Endothelial cell of umbilical vein (primary cell): ENCODE measurements at regions not wholly inside any gene's neighbourhood (a gene's known extent, or its start where the extent isn't known, plus 50 kb on each side); places are given as distances from the start of the nearest gene placed in this dataset.

Source experiments
- CTCF ChIP-seq, 2 donors: IDR thresholded peaks; 1 replicate in 1 of 2; 2 replicates in 1 of 2; pipeline ENCODE4 v1.5.1; 2011; ENCODE audit warnings: low read length in 2 of 2, mild to moderate bottlenecking in 2 of 2, moderate library complexity in 2 of 2, control low read depth in 1 of 2, inconsistent platforms in 1 of 2, low read depth in 1 of 2; ENCODE audit not compliant: insufficient read depth in 1 of 2; ENCODE audit errors: extremely low read depth in 1 of 2
- EZH2 ChIP-seq: IDR thresholded peaks from 2 replicates; pipeline ENCODE4 v1.6.1; 2012; ENCODE audit warnings: borderline replicate concordance, low read depth, mild to moderate bottlenecking, moderate library complexity, low read length, inconsistent platforms; ENCODE audit not compliant: severe bottlenecking
- POLR2A ChIP-seq: IDR thresholded peaks from 2 replicates; pipeline ENCODE4 v1.6.1; 2012; ENCODE audit warnings: low read depth, mild to moderate bottlenecking, control low read depth, low read length
- POLR2AphosphoS5 ChIP-seq: IDR thresholded peaks from 2 replicates; pipeline ENCODE4 v1.6.1; 2012; ENCODE audit warnings: low read depth, mild to moderate bottlenecking, control low read depth, low read length, moderate library complexity; ENCODE audit not compliant: insufficient read depth

DNA sequence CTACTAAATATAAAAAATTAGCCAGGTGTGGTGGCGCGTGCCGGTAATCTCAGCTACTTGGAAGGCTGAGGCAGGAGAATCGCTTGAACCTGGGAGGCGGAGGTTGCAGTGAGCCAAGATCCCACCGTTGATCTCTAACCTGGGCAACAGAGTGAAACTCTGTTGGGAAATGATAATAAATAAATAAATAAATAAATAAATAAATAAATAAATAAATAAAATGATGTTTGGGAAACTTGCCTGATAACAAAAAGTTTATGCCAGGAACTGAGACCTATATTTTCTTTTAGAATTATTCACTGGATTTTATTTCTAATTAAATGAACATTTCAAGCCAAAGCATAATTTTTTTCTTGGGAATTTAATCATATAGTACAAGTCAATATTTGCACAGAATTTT is 189.3 kb upstream of the CTNND2 start:
- TF ChIP-seq CTCF (IDR thresholded peaks at IDR 0.05; ENCODE audit: extremely low read depth in 1 of 2, insufficient read depth in 1 of 2, low read depth in 1 of 2, low read length in 2 of 2) (no peak), POLR2A (no peak), POLR2AphosphoS5 (no peak), EZH2 (no peak)
